GM20000 (cell line): ENCODE measurements at regions not wholly inside any gene's neighbourhood (a gene's known extent, or its start where the extent isn't known, plus 50 kb on each side); places are given as distances from the start of the nearest gene placed in this dataset.

ENCODE experiments used
- DNase-seq: peaks from one replicate; pipeline ENCODE4 v3.0.0; 2012; ENCODE audit warnings: low spot score
- CTCF ChIP-seq: IDR thresholded peaks from 2 replicates; pipeline ENCODE4 v1.5.1; 2012; ENCODE audit warnings: mild to moderate bottlenecking, control low read depth; ENCODE audit errors: extremely low read depth, missing control alignments

GRCh38 chr4:179509489-179509888 is 2067.3 kb upstream of the AGA start:
- TF ChIP-seq CTCF = no peak
- no peak for DNase-seq

- TF ChIP-seq CTCF = no peak
- DNase-seq = no peak
Observed at GRCh38 chr4:179521952-179522351, 2079.7 kb upstream of the AGA start.

- no peak for DNase-seq
- TF ChIP-seq CTCF = no peak
Observed at GRCh38 chr4:179530958-179531357, 2088.7 kb upstream of the AGA start.

GRCh38 chr4:179536694-179537093 is 2094.5 kb upstream of the AGA start:
- TF ChIP-seq CTCF = no peak
- DNase-seq = no peak

GRCh38 chr4:179539641-179540040 is 2097.4 kb upstream of the AGA start:
- DNase-seq = no peak
- TF ChIP-seq CTCF = no peak

- TF ChIP-seq CTCF = no peak
- DNase-seq = no peak
Observed at GRCh38 chr4:179543771-179544170, 2101.5 kb upstream of the AGA start.

GRCh38 chr4:179544496-179544895 is 2102.3 kb upstream of the AGA start:
- DNase-seq = no peak
- TF ChIP-seq CTCF = no peak
